ENCODE measurements at regions not wholly inside any gene's neighbourhood (a gene's known extent, or its start where the extent isn't known, plus 50 kb on each side); places are given as distances from the start of the nearest gene placed in this dataset.

DNA sequence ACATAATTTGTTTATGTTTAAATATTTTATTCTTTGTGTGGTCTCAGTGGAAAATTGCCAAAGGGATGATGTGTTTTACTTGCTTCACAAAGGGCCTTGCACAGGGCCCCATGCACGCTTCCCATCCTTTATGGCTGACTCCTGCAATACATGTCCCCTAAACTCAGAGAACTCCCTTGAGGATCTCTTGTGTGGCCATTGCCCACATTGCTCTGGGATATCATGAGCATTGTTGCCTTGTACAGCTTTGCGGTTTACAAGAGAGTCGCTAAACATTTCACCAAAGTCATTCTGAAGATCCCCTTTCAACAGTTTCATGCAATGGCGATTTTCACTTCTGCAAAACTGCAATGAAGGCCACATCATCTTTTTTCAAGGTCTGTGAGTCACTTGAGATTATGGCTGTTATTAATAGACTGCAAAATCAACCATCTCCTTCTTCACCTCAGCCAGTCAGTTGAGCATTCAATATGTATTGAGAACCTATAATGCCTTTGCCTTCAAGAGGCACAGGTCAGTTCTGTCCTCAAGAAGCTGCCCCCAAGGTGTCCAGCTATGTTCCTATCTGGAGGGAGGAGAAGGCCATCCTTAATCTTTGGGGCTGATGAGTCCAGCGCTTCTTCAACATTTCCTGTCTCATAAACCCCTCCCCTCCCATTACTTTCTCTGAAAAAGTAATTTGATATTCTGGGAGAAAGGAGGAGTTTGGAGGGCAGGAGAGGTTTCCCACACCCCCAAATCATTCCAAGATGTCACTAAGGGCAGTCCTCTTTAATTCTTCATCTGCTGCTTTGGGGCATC is 108.1 kb downstream of the CCDC71L start:
- TF ChIP-seq, protein P1, sequence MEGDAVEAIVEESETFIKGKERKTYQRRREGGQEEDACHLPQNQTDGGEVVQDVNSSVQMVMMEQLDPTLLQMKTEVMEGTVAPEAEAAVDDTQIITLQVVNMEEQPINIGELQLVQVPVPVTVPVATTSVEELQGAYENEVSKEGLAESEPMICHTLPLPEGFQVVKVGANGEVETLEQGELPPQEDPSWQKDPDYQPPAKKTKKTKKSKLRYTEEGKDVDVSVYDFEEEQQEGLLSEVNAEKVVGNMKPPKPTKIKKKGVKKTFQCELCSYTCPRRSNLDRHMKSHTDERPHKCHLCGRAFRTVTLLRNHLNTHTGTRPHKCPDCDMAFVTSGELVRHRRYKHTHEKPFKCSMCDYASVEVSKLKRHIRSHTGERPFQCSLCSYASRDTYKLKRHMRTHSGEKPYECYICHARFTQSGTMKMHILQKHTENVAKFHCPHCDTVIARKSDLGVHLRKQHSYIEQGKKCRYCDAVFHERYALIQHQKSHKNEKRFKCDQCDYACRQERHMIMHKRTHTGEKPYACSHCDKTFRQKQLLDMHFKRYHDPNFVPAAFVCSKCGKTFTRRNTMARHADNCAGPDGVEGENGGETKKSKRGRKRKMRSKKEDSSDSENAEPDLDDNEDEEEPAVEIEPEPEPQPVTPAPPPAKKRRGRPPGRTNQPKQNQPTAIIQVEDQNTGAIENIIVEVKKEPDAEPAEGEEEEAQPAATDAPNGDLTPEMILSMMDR (IDR thresholded peaks at IDR 0.05): no peak
- Mint-ChIP-seq H3K36me3 (no peaks in the 10 kb centered on the region), H3K27me3 (ENCODE audit: low read depth in 2 of 2) (peaks cover 7 to 8% of the 10 kb centered on the region in 2 donors), H3K9me3 (peaks cover 2 to 4% of the 10 kb centered on the region in 2 donors), H3K27ac (no peak overlapping the region), H3K4me1 (no peaks in the 10 kb centered on the region), H3K4me3 (no peak overlapping the region)
- Histone ChIP-seq H3K27ac (ENCODE audit: low read length) (no peak overlapping the region), H3K4me3 (ENCODE audit: low read length) (no peak overlapping the region), H3K4me1 (ENCODE audit: control insufficient read depth, insufficient read depth, low read length) (no peaks in the 10 kb centered on the region), H3K27me3 (ENCODE audit: control insufficient read depth, insufficient read depth, low read length) (no peaks in the 10 kb centered on the region), H3K36me3 (ENCODE audit: control insufficient read depth, insufficient read depth, low read length) (no peaks in the 10 kb centered on the region), H3K9me3 (ENCODE audit: control insufficient read depth, insufficient read depth, low read length) (no peaks in the 10 kb centered on the region)
- intact Hi-C loops (cut with micrococcal nuclease): no loop called here
- ATAC-seq (peak in 2 of 3 donors; percentile 20 to 37), DNase-seq (peak in 1 of 2 donors; percentile 4)
- WGBS (ENCODE audit: insufficient coverage): 71% methylated on average over 4 of the region's 5 CpGs

DNA sequence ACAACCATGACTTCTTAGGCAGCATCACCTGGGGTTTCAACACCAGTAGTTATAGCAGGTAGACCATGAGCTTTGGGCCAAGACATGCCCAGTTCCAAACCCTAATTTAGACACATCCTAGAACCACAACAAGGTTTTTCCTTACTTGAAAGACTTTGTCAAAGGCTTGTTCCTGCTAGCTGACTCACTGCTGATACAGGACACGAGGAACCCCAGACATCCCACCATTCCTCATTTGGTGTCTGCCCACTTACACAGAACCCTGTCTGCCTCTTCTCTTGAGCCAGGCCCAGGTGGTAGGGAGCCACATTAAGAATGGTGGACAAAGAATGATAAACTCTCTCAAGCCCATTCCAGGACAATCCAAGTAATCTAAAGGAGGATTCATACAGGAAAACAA is 109.0 kb downstream of the CCDC71L start:
- no peaks in the 10 kb centered on the region for H3K4me1 ChIP-seq (ENCODE audit: control insufficient read depth, insufficient read depth, low read length)
- H3K27ac Mint-ChIP-seq: no peak overlapping the region
- ATAC-seq: no peak
- peaks cover 2 to 4% of the 10 kb centered on the region in 2 donors for H3K9me3 Mint-ChIP-seq
- TF ChIP-seq, protein P1 (IDR thresholded peaks at IDR 0.05): no peak
- intact Hi-C loops (cut with micrococcal nuclease): no loop called here
- no peaks in the 10 kb centered on the region for H3K9me3 ChIP-seq (ENCODE audit: control insufficient read depth, insufficient read depth, low read length)
- H3K36me3 ChIP-seq (ENCODE audit: control insufficient read depth, insufficient read depth, low read length): no peaks in the 10 kb centered on the region
- H3K4me3 ChIP-seq (ENCODE audit: low read length): no peak overlapping the region
- no peak overlapping the region for H3K4me3 Mint-ChIP-seq
- H3K27me3 Mint-ChIP-seq (ENCODE audit: low read depth in 2 of 2): peaks cover 0 to 4% of the 10 kb centered on the region in 2 donors
- DNase-seq: no peak
- no peak overlapping the region for H3K27ac ChIP-seq (ENCODE audit: low read length)
- WGBS (ENCODE audit: insufficient coverage): 89% methylated on average over 1 of the region's 1 CpG
- no peaks in the 10 kb centered on the region for H3K36me3 Mint-ChIP-seq
- H3K4me1 Mint-ChIP-seq: no peaks in the 10 kb centered on the region
- H3K27me3 ChIP-seq (ENCODE audit: control insufficient read depth, insufficient read depth, low read length): no peaks in the 10 kb centered on the region

DNA sequence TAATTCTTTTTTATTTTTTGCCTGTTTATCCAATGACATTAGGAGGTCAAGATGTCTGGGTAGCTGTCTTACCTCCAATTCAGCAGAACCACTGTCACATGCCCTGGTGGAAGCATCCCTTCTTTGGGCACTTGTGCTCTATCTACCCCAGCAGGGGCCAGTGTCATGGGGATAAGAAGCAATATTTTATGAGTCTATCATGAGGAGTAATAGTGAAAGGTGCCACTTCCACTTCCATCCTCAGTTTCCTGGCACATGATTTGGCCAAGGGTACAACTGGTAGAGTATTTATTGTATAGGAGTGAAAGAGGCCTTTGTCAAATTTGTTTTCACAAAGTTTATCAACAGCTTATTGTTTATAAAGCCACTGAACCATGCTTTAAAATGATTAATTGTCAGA is 112.5 kb downstream of the CCDC71L start:
- DNase-seq: no peak
- no peaks in the 10 kb centered on the region for H3K36me3 Mint-ChIP-seq
- H3K9me3 Mint-ChIP-seq: peaks cover 0 to 2% of the 10 kb centered on the region in 2 donors

More for the DNA sequence above, 112.5 kb downstream of the CCDC71L start:
- H3K4me3 Mint-ChIP-seq: no peak overlapping the region
- Histone ChIP-seq H3K4me3 (ENCODE audit: low read length) (no peak overlapping the region), H3K27me3 (ENCODE audit: control insufficient read depth, insufficient read depth, low read length) (no peaks in the 10 kb centered on the region), H3K9me3 (ENCODE audit: control insufficient read depth, insufficient read depth, low read length) (no peaks in the 10 kb centered on the region), H3K36me3 (ENCODE audit: control insufficient read depth, insufficient read depth, low read length) (no peaks in the 10 kb centered on the region), H3K4me1 (ENCODE audit: control insufficient read depth, insufficient read depth, low read length) (no peaks in the 10 kb centered on the region), H3K27ac (ENCODE audit: low read length) (no peak overlapping the region)
- H3K27me3 Mint-ChIP-seq (ENCODE audit: low read depth in 2 of 2): no peaks in the 10 kb centered on the region
- no peak overlapping the region for H3K27ac Mint-ChIP-seq
- intact Hi-C loops (cut with micrococcal nuclease): no loop called here
- TF ChIP-seq, protein P1 (IDR thresholded peaks at IDR 0.05): no peak
- no peaks in the 10 kb centered on the region for H3K4me1 Mint-ChIP-seq
- ATAC-seq: no peak
